ENCODE measurements at regions not wholly inside any gene's neighbourhood (a gene's known extent, or its start where the extent isn't known, plus 50 kb on each side); places are given as distances from the start of the nearest gene placed in this dataset.

DNA sequence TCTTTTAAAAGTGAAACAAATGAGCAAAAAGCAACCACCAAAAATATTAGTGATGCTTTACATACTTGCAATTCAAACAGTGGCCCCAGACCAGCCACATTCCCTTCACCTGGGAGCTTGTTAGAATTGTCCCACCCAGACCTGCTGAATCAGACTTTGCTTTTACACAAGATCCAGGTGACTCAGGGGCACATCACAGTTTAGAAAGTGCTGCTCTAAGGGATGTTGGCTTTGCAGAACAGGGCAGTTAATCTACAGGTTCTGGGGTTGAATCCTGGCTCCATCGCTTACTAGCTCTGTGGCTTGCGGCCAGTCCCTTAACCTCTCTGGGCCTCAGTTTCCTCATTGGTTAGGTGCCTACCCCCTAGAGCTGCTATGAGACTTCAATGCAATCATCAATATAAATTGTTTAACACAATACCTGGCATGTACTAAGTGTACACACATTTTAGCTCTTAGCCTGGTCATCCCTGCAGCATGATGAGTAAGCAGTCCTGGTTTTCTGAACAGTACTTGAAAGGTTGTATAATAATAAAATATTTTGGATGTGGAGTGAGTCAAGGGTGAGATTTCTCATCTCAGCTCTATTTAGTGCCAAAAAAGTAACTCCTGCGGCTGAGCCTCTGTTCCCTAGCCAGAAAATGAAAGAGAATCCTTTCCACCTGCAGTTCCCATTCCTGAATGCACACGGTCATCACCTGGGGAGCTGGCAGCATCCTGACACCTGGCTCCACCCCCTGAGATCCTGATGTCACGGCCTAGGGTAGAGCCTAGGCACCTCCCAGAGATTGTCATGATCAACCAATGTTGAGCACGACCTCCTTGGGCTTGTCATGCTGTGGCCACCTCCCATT lies 162.7 kb downstream of the ANKRD60 start (continued):
- TF ChIP-seq, protein P1, sequence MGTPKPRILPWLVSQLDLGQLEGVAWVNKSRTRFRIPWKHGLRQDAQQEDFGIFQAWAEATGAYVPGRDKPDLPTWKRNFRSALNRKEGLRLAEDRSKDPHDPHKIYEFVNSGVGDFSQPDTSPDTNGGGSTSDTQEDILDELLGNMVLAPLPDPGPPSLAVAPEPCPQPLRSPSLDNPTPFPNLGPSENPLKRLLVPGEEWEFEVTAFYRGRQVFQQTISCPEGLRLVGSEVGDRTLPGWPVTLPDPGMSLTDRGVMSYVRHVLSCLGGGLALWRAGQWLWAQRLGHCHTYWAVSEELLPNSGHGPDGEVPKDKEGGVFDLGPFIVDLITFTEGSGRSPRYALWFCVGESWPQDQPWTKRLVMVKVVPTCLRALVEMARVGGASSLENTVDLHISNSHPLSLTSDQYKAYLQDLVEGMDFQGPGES (IDR thresholded peaks at IDR 0.05): no peak
- TF ChIP-seq STAT1 (conservative IDR thresholded peaks at IDR 0.05) (no peak), KDM1A (IDR thresholded peaks at IDR 0.05; ENCODE audit: borderline replicate concordance) (no peak), SREBF1 (IDR thresholded peaks at IDR 0.05; ENCODE audit: low read length) (no peak), SMAD5 (IDR thresholded peaks at IDR 0.05; ENCODE audit: low read depth) (no peak)
- TF ChIP-seq, protein P2, sequence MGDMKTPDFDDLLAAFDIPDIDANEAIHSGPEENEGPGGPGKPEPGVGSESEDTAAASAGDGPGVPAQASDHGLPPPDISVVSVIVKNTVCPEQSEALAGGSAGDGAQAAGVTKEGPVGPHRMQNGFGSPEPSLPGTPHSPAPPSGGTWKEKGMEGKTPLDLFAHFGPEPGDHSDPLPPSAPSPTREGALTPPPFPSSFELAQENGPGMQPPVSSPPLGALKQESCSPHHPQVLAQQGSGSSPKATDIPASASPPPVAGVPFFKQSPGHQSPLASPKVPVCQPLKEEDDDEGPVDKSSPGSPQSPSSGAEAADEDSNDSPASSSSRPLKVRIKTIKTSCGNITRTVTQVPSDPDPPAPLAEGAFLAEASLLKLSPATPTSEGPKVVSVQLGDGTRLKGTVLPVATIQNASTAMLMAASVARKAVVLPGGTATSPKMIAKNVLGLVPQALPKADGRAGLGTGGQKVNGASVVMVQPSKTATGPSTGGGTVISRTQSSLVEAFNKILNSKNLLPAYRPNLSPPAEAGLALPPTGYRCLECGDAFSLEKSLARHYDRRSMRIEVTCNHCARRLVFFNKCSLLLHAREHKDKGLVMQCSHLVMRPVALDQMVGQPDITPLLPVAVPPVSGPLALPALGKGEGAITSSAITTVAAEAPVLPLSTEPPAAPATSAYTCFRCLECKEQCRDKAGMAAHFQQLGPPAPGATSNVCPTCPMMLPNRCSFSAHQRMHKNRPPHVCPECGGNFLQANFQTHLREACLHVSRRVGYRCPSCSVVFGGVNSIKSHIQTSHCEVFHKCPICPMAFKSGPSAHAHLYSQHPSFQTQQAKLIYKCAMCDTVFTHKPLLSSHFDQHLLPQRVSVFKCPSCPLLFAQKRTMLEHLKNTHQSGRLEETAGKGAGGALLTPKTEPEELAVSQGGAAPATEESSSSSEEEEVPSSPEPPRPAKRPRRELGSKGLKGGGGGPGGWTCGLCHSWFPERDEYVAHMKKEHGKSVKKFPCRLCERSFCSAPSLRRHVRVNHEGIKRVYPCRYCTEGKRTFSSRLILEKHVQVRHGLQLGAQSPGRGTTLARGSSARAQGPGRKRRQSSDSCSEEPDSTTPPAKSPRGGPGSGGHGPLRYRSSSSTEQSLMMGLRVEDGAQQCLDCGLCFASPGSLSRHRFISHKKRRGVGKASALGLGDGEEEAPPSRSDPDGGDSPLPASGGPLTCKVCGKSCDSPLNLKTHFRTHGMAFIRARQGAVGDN (IDR thresholded peaks at IDR 0.05): no peak

DNA sequence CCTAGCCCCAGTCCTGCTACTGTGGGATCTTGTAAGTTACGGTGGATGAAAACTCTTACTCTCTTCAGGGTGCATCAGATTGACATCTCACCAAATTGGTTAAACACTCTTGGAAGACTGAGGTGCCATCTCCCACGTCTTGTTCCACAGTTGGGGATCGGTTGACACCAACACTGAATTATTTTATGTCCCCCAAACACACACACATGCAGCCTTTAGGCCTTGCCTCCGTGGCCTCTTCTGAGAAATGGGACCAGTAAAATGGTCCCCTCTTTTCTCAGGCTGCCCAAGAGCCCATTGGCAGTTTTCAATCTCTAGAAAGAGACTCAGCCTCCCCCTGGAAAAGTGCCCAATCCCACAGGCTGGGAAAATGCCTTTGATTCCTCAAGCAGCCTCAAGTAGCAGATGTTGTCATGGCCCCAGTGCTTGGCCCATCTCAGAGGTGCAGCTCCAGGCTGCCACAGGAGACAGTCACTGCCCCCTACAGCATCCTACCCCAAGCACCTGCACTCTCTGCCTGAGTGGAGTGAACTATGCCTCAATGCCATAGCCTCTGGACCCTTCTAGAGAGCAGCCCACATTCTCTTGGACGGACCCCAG lies 163.9 kb downstream of the ANKRD60 start:
- Histone ChIP-seq H3K4me3 (no peak overlapping the region), H3K4me1 (ENCODE audit: control insufficient read depth, insufficient read depth, low read length) (no peaks in the 10 kb centered on the region), H3K79me2 (ENCODE audit: control insufficient read depth, insufficient read depth, low read length) (no peaks in the 10 kb centered on the region), H3K9ac (ENCODE audit: control insufficient read depth, insufficient read depth, low read length) (no peak overlapping the region), H3K36me3 (ENCODE audit: control insufficient read depth in 2 of 2, insufficient read depth in 2 of 2, low read length in 1 of 2) (no peaks in the 10 kb centered on the region), H3K9me3 (replicated peaks; ENCODE audit: control insufficient read depth, insufficient read depth, low read length) (no peaks in the 10 kb centered on the region), H3K27me3 (replicated peaks in 1 of 2; ENCODE audit: control insufficient read depth in 2 of 2, insufficient read depth in 2 of 2, low read length in 1 of 2) (peaks cover 0 to 3% of the 10 kb centered on the region in 2 experiments; a peak in 2 of 4 replicates), H3K4me2 (ENCODE audit: control insufficient read depth, insufficient read depth) (no peak overlapping the region), H3K27ac (ENCODE audit: control insufficient read depth, insufficient read depth) (no peak overlapping the region), H2AFZ (ENCODE audit: control insufficient read depth, low read depth, low read length) (no peak overlapping the region), H4K20me1 (ENCODE audit: control insufficient read depth, insufficient read depth) (no peaks in the 10 kb centered on the region)
- WGBS (ENCODE audit: insufficient coverage, insufficient replicate concordance, low lambda C conversion rate, missing lambda C conversion rate): 28% methylated on average over 5 of the region's 5 CpGs
- in situ Hi-C loops (cut with MboI) (no loop called here), intact Hi-C loops (cut with micrococcal nuclease; ENCODE audit: unreplicated experiment) (no loop called here)
- no peak for FAIRE-seq
- SMC1A ChIA-PET (ENCODE audit: uncharacterized antibody, unreplicated experiment): no interaction called here
- CTCF ChIA-PET: no interaction called here
- RAD21 ChIA-PET (ENCODE audit: unreplicated experiment): no interaction called here
- DNase-seq (ENCODE audit: low read depth, low spot score): no peak
- no peak for ATAC-seq
- POLR2A ChIA-PET: no interaction called here
- BruUV-seq (replicated peaks): no TSS peak
- TF ChIP-seq DPF2 (IDR thresholded peaks at IDR 0.05) (no peak), ZZZ3 (IDR thresholded peaks at IDR 0.05; ENCODE audit: control insufficient read depth, insufficient read length, low read depth) (no peak), GATAD2B (conservative IDR thresholded peaks at IDR 0.05; ENCODE audit: low read depth) (no peak), YBX1 (IDR thresholded peaks at IDR 0.05) (no peak)

All from GM12878 (cell line).